ENCODE measurements at regions not wholly inside any gene's neighbourhood (a gene's known extent, or its start where the extent isn't known, plus 50 kb on each side); places are given as distances from the start of the nearest gene placed in this dataset.
"Not testable (repeated sequence)": the region's sequence is repeated elsewhere in the genome, so short reads cannot be mapped to it uniquely, and the experiment has no call there.

DNA sequence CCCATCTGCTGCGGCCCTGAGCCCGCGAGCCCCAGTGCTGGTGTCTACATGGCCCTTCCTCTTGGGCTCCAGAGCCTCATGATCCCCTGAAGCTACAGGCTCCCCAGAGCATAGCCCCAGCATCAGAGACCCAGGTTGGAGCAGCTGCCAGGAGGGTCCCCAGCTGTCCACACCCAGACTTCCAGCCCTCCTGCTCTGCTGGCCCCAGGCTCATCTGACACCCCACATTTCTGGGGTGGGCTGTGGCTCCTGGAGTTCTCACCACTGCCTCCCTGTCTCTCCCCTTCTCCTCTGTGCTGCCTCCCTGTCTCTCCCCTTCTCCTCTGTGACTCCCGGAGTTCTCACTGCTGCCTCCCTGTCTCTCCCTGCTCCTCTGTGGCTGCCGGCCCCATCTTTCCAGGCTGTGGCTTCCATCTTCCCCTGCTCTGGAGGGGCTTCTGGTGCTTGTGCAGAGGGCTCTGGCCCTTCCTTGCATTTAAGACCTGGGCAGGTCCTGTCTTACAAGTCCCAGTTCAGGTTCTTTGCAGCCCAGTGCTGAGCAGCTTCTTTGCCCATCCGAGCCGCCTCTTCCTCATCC lies 108.1 kb downstream of the ERMARD start:
- H3K9me3 Mint-ChIP-seq (ENCODE audit: low read depth, unreplicated experiment): peaks cover 6% of the 10 kb centered on the region
- H3K4me1 Mint-ChIP-seq (ENCODE audit: low read depth, unreplicated experiment): no peaks in the 10 kb centered on the region
- TF ChIP-seq, protein P1, sequence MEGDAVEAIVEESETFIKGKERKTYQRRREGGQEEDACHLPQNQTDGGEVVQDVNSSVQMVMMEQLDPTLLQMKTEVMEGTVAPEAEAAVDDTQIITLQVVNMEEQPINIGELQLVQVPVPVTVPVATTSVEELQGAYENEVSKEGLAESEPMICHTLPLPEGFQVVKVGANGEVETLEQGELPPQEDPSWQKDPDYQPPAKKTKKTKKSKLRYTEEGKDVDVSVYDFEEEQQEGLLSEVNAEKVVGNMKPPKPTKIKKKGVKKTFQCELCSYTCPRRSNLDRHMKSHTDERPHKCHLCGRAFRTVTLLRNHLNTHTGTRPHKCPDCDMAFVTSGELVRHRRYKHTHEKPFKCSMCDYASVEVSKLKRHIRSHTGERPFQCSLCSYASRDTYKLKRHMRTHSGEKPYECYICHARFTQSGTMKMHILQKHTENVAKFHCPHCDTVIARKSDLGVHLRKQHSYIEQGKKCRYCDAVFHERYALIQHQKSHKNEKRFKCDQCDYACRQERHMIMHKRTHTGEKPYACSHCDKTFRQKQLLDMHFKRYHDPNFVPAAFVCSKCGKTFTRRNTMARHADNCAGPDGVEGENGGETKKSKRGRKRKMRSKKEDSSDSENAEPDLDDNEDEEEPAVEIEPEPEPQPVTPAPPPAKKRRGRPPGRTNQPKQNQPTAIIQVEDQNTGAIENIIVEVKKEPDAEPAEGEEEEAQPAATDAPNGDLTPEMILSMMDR (IDR thresholded peaks at IDR 0.05; ENCODE audit: unreplicated experiment): no peak
- no peak overlapping the region for H3K27ac Mint-ChIP-seq (ENCODE audit: unreplicated experiment)
- H3K4me3 Mint-ChIP-seq (ENCODE audit: low read depth, unreplicated experiment): no peak overlapping the region
- DNase-seq: no peak
- H3K27me3 Mint-ChIP-seq (ENCODE audit: unreplicated experiment): peaks cover 17% of the 10 kb centered on the region
- intact Hi-C loops (cut with micrococcal nuclease; ENCODE audit: unreplicated experiment): no loop called here
- no peaks in the 10 kb centered on the region for H3K36me3 Mint-ChIP-seq (ENCODE audit: insufficient read depth, unreplicated experiment)
- CTCF ChIA-PET: no interaction called here
- BruUV-seq (replicated peaks): no TSS peak

DNA sequence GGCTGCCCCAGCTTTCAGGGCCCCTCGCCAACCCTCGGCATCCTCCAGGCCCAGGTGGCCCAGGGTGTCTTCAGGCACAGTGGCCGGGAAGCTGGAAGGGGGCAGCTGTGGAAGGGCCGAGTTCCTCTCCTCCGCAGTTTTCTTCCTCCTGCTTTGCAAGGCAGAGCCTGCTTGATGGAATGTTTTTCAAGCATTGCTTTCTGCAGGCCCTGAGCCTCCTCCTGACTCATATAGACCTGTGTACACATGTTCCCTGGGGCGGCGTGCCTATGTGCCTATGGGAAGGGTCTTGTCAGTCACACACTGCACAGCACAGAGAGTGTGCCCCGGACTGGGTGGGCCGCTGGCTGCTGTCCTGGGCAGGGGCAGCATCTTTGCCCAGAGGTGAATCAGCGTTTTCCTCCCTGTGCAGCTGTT lies 107.5 kb downstream of the ERMARD start:
- CTCF ChIA-PET: no interaction called here
- BruUV-seq (replicated peaks): no TSS peak
- DNase-seq: no peak
- H3K27ac Mint-ChIP-seq (ENCODE audit: unreplicated experiment): no peak overlapping the region
- H3K9me3 Mint-ChIP-seq (ENCODE audit: low read depth, unreplicated experiment): peaks cover 6% of the 10 kb centered on the region
- H3K36me3 Mint-ChIP-seq (ENCODE audit: insufficient read depth, unreplicated experiment): no peaks in the 10 kb centered on the region
- H3K4me3 Mint-ChIP-seq (ENCODE audit: low read depth, unreplicated experiment): no peak overlapping the region
- peaks cover 12% of the 10 kb centered on the region for H3K27me3 Mint-ChIP-seq (ENCODE audit: unreplicated experiment)
- TF ChIP-seq, protein P1 (IDR thresholded peaks at IDR 0.05; ENCODE audit: unreplicated experiment): no peak
- intact Hi-C loops (cut with micrococcal nuclease; ENCODE audit: unreplicated experiment): no loop called here
- H3K4me1 Mint-ChIP-seq (ENCODE audit: low read depth, unreplicated experiment): no peaks in the 10 kb centered on the region

DNA sequence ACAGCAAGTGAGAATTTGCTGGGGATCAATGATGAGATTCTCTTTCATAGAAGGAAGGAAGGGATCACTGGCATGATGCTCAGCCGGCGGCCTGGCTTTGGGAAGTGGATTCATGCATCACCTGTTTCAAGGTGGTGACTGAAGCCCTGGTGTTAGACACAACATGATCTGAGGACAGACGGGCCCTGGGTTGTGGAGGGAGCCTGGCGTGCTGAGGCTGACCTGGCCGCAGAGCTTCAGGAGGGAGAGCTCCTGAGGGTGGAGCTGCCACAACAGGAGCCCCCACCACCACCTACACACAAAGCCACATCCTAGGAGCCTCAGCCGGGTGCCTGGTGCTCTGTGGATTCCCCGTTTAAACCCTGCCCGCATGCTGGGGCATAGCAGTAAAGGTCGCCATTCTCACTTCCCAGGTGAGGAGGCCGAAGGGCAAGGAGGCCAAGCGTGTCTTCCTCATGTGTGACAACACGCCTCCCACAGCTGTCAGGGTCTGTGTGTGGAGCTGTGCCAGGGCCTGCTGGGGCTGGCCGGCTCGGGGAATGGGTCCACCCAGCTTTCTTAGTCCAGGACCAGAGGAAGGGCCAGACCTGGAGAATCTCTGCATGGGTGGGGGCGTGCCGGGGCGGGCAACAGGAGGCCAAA lies 107.0 kb downstream of the ERMARD start:
- intact Hi-C loops (cut with micrococcal nuclease; ENCODE audit: unreplicated experiment): no loop called here
- no peaks in the 10 kb centered on the region for H3K36me3 Mint-ChIP-seq (ENCODE audit: insufficient read depth, unreplicated experiment)
- CTCF ChIA-PET: no interaction called here

DNA sequence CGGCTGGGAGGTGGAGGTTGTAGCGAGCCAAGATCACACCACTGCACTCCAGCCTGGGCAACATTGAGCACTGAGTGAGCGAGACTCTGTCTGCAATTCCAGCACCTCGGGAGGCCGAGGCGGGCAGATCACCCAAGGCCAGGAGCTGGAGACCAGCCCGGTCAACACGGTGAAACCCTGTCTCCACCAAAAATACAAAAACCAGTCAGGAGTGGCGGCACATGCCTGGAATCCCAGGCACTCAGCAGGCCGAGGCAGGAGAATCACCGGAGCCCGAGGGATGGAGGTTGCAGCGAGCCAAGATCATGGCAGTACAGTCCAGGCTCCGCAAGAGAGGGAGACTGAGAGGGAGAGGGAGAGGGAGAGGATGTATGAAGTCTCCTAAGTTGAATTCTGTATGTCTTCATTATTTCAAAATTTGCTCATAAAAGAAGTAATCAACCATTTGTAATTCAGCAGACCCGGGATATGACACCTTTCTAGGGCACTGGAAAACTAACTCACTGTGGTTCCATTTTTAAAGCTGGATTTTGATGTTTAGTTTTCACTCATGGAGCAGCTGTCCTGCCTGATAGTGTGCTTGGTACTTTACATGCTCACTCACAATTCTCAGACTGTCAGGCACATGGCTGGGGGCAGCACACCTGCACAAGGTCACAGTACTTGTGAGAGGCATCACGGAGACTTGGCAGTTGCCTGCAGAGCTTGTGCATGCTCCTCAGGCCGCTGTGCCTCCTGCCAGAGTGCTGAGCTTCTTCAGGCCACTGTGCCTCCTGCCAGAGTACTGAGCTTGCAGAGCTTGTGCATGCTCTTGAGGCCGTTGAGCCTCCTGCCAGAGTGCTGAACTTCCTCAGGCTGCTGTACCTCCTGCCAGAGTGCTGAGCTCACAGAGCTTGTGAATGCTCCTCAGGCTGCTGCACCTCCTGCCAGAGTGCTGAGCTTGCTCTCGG lies 106.2 kb downstream of the ERMARD start:
- Mint-ChIP-seq H3K27me3 (ENCODE audit: unreplicated experiment) (peaks cover 4% of the 10 kb centered on the region), H3K27ac (ENCODE audit: unreplicated experiment) (no peak overlapping the region), H3K4me3 (ENCODE audit: low read depth, unreplicated experiment) (no peak overlapping the region), H3K9me3 (ENCODE audit: low read depth, unreplicated experiment) (peaks cover 3% of the 10 kb centered on the region), H3K36me3 (ENCODE audit: insufficient read depth, unreplicated experiment) (no peaks in the 10 kb centered on the region), H3K4me1 (ENCODE audit: low read depth, unreplicated experiment) (no peaks in the 10 kb centered on the region)
- BruUV-seq (replicated peaks): no TSS peak
- CTCF ChIA-PET: no interaction called here
- intact Hi-C loops (cut with micrococcal nuclease; ENCODE audit: unreplicated experiment): no loop called here
- DNase-seq: no peak
- TF ChIP-seq, protein P1 (IDR thresholded peaks at IDR 0.05; ENCODE audit: unreplicated experiment): no peak

More for the DNA sequence above, 107.0 kb downstream of the ERMARD start:
- no peaks in the 10 kb centered on the region for H3K4me1 Mint-ChIP-seq (ENCODE audit: low read depth, unreplicated experiment)
- no peak for DNase-seq
- peaks cover under 1% of the 10 kb centered on the region for H3K9me3 Mint-ChIP-seq (ENCODE audit: low read depth, unreplicated experiment)
- H3K27me3 Mint-ChIP-seq (ENCODE audit: unreplicated experiment): peaks cover 6% of the 10 kb centered on the region
- TF ChIP-seq, protein P1 (IDR thresholded peaks at IDR 0.05; ENCODE audit: unreplicated experiment): no peak
- no peak overlapping the region for H3K4me3 Mint-ChIP-seq (ENCODE audit: low read depth, unreplicated experiment)
- no TSS peak for BruUV-seq (replicated peaks)
- no peak overlapping the region for H3K27ac Mint-ChIP-seq (ENCODE audit: unreplicated experiment)

DNA sequence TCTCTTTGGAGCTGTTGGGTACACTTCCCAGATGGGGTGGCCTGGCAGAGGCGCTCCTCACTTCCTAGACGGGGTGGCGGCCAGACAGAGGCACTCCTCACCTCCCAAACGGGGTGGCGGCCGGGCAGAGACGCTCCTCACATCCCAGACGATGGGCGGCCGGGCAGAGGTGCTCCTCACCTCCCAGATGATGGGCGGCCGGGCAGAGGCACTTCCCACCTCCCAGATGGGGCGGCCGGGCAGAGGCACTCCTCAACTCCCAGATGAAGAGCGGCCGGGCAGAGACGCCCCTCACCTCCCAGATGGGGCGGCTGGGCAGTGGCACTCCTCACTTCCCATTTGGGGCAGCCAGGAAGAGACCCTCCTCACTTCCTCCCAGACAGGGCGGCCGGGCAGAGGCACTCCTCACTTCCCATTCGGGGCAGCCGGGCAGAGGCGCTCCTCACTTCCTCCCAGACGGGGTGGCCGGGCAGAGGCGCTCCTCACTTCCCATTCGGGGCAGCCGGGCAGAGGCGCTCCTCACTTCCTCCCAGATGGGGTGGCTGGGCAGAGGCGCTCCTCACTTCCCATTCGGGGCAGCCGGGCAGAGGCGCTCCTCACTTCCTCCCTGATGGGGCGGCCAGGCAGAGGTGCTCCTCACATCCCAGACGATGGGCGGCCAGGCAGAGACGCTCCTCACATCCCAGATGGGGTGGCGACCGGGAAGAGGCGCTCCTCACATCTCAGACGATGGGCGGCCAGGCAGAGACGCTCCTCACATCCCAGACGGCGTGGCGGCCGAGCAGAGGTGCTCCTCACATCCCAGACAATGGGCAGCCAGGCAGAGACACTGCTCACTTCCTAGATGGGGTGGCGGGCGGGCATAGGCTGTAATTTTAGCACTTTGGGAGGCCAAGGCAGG lies 105.3 kb downstream of the ERMARD start:
- intact Hi-C loops (cut with micrococcal nuclease; ENCODE audit: unreplicated experiment); DNase-seq; BruUV-seq (replicated peaks); H3K9me3 Mint-ChIP-seq (ENCODE audit: low read depth, unreplicated experiment); H3K4me1 Mint-ChIP-seq (ENCODE audit: low read depth, unreplicated experiment); H3K27me3 Mint-ChIP-seq (ENCODE audit: unreplicated experiment); H3K4me3 Mint-ChIP-seq (ENCODE audit: low read depth, unreplicated experiment); H3K36me3 Mint-ChIP-seq (ENCODE audit: insufficient read depth, unreplicated experiment); CTCF ChIA-PET; H3K27ac Mint-ChIP-seq (ENCODE audit: unreplicated experiment): not testable (repeated sequence)
